Astrocyte (in vitro differentiated cells and primary cell): ENCODE measurements at regions not wholly inside any gene's neighbourhood (a gene's known extent, or its start where the extent isn't known, plus 50 kb on each side); places are given as distances from the start of the nearest gene placed in this dataset.

Experiments used
- DNase-seq: peaks from one replicate; pipeline ENCODE4 v3.0.0-alpha.2; 2010; ENCODE audit warnings: low read depth
- FAIRE-seq: peaks from 2 replicates; lab custom pipeline; 2011; peaks lifted over from hg19 to GRCh38; lab: Jason Lieb, UNC
- H2AFZ ChIP-seq: 2 replicates; pipeline ENCODE4 v1.6.0; 2012; ENCODE audit warnings: low read depth, low read length, inconsistent platforms
- H3K27ac ChIP-seq: 2 replicates; pipeline ENCODE4 v1.5.1; 2011; ENCODE audit warnings: low read depth, low read length, inconsistent platforms
- H3K27me3 ChIP-seq: 2 replicates; pipeline ENCODE4 v1.6.0; 2011; ENCODE audit warnings: low read length, inconsistent platforms; ENCODE audit not compliant: insufficient read depth
- H3K36me3 ChIP-seq: 2 replicates; pipeline ENCODE4 v1.5.1; 2011; ENCODE audit warnings: low read length, inconsistent platforms; ENCODE audit not compliant: insufficient read depth
- H3K4me1 ChIP-seq: 2 replicates; pipeline ENCODE4 v1.5.1; 2011; ENCODE audit warnings: low read length, inconsistent platforms; ENCODE audit not compliant: insufficient read depth
- H3K4me2 ChIP-seq: 2 replicates; pipeline ENCODE4 v1.6.0; 2012; ENCODE audit warnings: low read length, inconsistent platforms
- H3K4me3 ChIP-seq: 2 replicates; pipeline ENCODE4 v1.5.1; 2011; ENCODE audit warnings: low read depth, mild to moderate bottlenecking, low read length, inconsistent platforms; ENCODE audit not compliant: insufficient read depth
- H3K79me2 ChIP-seq: 2 replicates; pipeline ENCODE4 v1.6.0; 2012; ENCODE audit warnings: mild to moderate bottlenecking, low read length, inconsistent platforms; ENCODE audit not compliant: insufficient read depth
- H3K9ac ChIP-seq: 2 replicates; pipeline ENCODE4 v1.6.0; 2012; ENCODE audit warnings: mild to moderate bottlenecking, low read length, inconsistent platforms
- H3K9me3 ChIP-seq: 2 replicates; pipeline ENCODE4 v1.5.1; 2012; ENCODE audit warnings: low read depth, mild to moderate bottlenecking, low read length, inconsistent platforms; ENCODE audit not compliant: insufficient read depth
- H4K20me1 ChIP-seq: 2 replicates; pipeline ENCODE4 v1.6.0; 2012; ENCODE audit warnings: low read length, inconsistent platforms; ENCODE audit not compliant: insufficient read depth
- H3K27ac Mint-ChIP-seq: one replicate; pipeline ENCODE4 v1.8.0; 2021; ENCODE audit warnings: mild to moderate bottlenecking, mixed read lengths; ENCODE audit not compliant: unreplicated experiment
- H3K27me3 Mint-ChIP-seq: one replicate; pipeline ENCODE4 v1.8.0; 2021; ENCODE audit warnings: low read depth, mixed read lengths; ENCODE audit not compliant: unreplicated experiment
- H3K36me3 Mint-ChIP-seq: one replicate; pipeline ENCODE4 v1.8.0; 2021; ENCODE audit warnings: low read depth, mixed read lengths; ENCODE audit not compliant: unreplicated experiment
- H3K4me1 Mint-ChIP-seq: one replicate; pipeline ENCODE4 v1.8.0; 2021; ENCODE audit warnings: low read depth, mixed read lengths; ENCODE audit not compliant: unreplicated experiment
- H3K4me3 Mint-ChIP-seq: one replicate; pipeline ENCODE4 v1.8.0; 2021; ENCODE audit warnings: mild to moderate bottlenecking, moderate library complexity, mixed read lengths; ENCODE audit not compliant: unreplicated experiment
- H3K9me3 Mint-ChIP-seq: one replicate; pipeline ENCODE4 v1.8.0; 2021; ENCODE audit warnings: mild to moderate bottlenecking, mixed read lengths; ENCODE audit not compliant: unreplicated experiment
- EZH2 ChIP-seq: IDR thresholded peaks from 2 replicates; pipeline ENCODE4 v1.6.1; 2012; ENCODE audit warnings: mild to moderate bottlenecking, low read length, inconsistent platforms; ENCODE audit not compliant: insufficient read depth
- TF ChIP-seq, protein P1 (sequence below): IDR thresholded peaks from 2 replicates; pipeline ENCODE4 v1.5.1; 2011; ENCODE audit warnings: low read depth, mild to moderate bottlenecking, inconsistent platforms, low read length, moderate library complexity; ENCODE audit not compliant: insufficient read depth

DNA sequence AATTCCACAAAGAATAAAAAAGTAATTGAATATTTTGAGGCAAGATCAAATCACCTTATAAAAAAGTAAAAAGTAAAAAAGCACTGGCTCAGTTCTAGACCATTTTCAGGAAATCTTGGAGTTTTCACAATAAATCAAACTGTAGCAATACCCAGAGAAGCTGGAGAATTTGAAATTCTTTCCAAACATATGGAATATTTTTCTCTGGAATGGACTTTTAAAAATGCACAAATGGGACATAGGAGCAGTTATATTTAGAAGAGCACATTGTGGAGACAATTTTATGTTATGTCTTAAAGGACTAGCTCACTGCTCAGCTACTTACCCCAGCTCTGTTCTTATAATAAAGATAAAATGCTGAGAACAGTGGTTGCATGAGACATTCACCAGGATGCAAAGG, 211.9 kb upstream of the KIT start:
- H3K9me3 Mint-ChIP-seq: peaks cover 7% of the 10 kb centered on the region
- no peak overlapping the region for H3K27ac ChIP-seq
- H3K4me1 Mint-ChIP-seq: no peaks in the 10 kb centered on the region
- H3K36me3 Mint-ChIP-seq: peaks cover 2% of the 10 kb centered on the region
- no peaks in the 10 kb centered on the region for H3K4me1 ChIP-seq
- TF ChIP-seq, protein P1, sequence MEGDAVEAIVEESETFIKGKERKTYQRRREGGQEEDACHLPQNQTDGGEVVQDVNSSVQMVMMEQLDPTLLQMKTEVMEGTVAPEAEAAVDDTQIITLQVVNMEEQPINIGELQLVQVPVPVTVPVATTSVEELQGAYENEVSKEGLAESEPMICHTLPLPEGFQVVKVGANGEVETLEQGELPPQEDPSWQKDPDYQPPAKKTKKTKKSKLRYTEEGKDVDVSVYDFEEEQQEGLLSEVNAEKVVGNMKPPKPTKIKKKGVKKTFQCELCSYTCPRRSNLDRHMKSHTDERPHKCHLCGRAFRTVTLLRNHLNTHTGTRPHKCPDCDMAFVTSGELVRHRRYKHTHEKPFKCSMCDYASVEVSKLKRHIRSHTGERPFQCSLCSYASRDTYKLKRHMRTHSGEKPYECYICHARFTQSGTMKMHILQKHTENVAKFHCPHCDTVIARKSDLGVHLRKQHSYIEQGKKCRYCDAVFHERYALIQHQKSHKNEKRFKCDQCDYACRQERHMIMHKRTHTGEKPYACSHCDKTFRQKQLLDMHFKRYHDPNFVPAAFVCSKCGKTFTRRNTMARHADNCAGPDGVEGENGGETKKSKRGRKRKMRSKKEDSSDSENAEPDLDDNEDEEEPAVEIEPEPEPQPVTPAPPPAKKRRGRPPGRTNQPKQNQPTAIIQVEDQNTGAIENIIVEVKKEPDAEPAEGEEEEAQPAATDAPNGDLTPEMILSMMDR: no peak
- no peak for TF ChIP-seq EZH2
- no peak overlapping the region for H3K9ac ChIP-seq
- FAIRE-seq: peak; percentile 26
- no peak overlapping the region for H3K4me3 ChIP-seq
- no peaks in the 10 kb centered on the region for H4K20me1 ChIP-seq
- no peaks in the 10 kb centered on the region for H3K36me3 ChIP-seq
- H3K79me2 ChIP-seq: no peaks in the 10 kb centered on the region
- H3K4me3 Mint-ChIP-seq: no peak overlapping the region
- H3K27me3 Mint-ChIP-seq: no peaks in the 10 kb centered on the region
- DNase-seq: no peak
- peaks cover 2% of the 10 kb centered on the region for H3K27me3 ChIP-seq
- no peaks in the 10 kb centered on the region for H3K9me3 ChIP-seq
- no peak overlapping the region for H3K27ac Mint-ChIP-seq
- no peak overlapping the region for H2AFZ ChIP-seq
- H3K4me2 ChIP-seq: no peak overlapping the region

DNA sequence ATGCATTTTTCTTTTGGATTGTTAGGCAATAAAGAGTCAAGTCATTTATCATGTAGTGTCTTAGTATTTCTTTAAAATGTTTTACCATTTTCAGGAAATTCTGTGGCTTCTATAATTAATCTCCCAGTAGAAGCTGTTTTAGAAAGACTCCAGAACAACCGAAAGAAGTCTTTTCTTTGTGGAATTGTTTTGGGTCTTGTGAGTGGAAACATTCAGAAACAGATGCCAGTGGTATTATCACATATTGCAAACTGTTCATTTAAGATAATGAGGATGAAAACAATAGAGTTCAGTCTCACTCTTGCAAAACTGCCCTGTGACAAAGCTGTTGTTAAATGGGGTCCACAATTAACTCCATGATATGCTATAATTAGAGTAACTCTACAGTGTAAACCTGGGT, 211.2 kb upstream of the KIT start:
- FAIRE-seq (no peak), DNase-seq (peak; percentile 12)
- H4K20me1 ChIP-seq: no peaks in the 10 kb centered on the region
- H3K79me2 ChIP-seq: no peaks in the 10 kb centered on the region
- no peak for TF ChIP-seq EZH2
- TF ChIP-seq, protein P1: no peak
- H3K9me3 Mint-ChIP-seq: peaks cover 7% of the 10 kb centered on the region
- no peak overlapping the region for H3K9ac ChIP-seq
- no peak overlapping the region for H3K4me2 ChIP-seq
- no peak overlapping the region for H2AFZ ChIP-seq
- H3K27ac Mint-ChIP-seq: no peak overlapping the region
- H3K27me3 ChIP-seq: peaks cover 2% of the 10 kb centered on the region
- H3K36me3 Mint-ChIP-seq: peaks cover 2% of the 10 kb centered on the region
- no peak overlapping the region for H3K4me3 Mint-ChIP-seq
- no peaks in the 10 kb centered on the region for H3K4me1 Mint-ChIP-seq
- no peaks in the 10 kb centered on the region for H3K27me3 Mint-ChIP-seq
- H3K4me1 ChIP-seq: no peaks in the 10 kb centered on the region
- no peaks in the 10 kb centered on the region for H3K36me3 ChIP-seq
- no peaks in the 10 kb centered on the region for H3K9me3 ChIP-seq
- no peak overlapping the region for H3K27ac ChIP-seq
- no peak overlapping the region for H3K4me3 ChIP-seq

DNA sequence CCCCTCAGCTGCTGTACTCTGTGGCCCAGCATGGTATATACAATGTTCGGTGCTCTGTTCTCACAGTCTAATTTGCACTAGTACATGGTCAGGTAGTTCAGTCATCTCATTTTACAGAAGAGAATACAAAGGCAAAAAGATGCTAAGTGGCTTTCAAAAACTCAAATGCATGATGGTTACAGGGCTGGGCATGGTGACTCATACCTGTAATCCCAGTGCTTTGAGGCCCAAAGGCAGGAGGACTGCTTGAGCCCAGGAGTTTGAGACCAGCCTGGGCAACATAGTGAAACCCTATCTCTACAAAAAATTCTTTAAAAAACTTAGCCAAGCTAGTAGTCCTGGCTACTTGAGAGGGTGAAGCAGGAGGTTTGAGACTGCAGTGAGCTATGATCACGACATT, 210.5 kb upstream of the KIT start:
- H3K4me3 ChIP-seq: no peak overlapping the region
- Mint-ChIP-seq H3K36me3 (peaks cover 2% of the 10 kb centered on the region), H3K4me1 (no peaks in the 10 kb centered on the region), H3K9me3 (peaks cover 7% of the 10 kb centered on the region), H3K27me3 (no peaks in the 10 kb centered on the region), H3K4me3 (no peak overlapping the region), H3K27ac (no peak overlapping the region)
- DNase-seq (no peak), FAIRE-seq (no peak)
- no peak overlapping the region for H3K4me2 ChIP-seq
- no peak overlapping the region for H3K9ac ChIP-seq
- peaks cover 2% of the 10 kb centered on the region for H3K27me3 ChIP-seq
- H3K9me3 ChIP-seq: no peaks in the 10 kb centered on the region
- no peaks in the 10 kb centered on the region for H3K36me3 ChIP-seq
- no peaks in the 10 kb centered on the region for H3K79me2 ChIP-seq
- no peak overlapping the region for H2AFZ ChIP-seq
- no peaks in the 10 kb centered on the region for H3K4me1 ChIP-seq
- no peaks in the 10 kb centered on the region for H4K20me1 ChIP-seq
- H3K27ac ChIP-seq: no peak overlapping the region
- TF ChIP-seq EZH2: no peak
- TF ChIP-seq, protein P1: no peak
